Ascending aorta (tissue), 2 donors: ENCODE measurements at regions not wholly inside any gene's neighbourhood (a gene's known extent, or its start where the extent isn't known, plus 50 kb on each side); places are given as distances from the start of the nearest gene placed in this dataset.

Source experiments
- DNase-seq, 2 donors: peaks; one replicate each; pipeline ENCODE4 v3.0.0-alpha.2; 2019; ENCODE audit warnings: low spot score in 2 of 2
- H3K27ac ChIP-seq, 2 donors: fragments of 200-600 bp; sonication (generic); one replicate each; pipeline ENCODE4 v1.5.1; 2016 to 2017; ENCODE audit warnings: mild to moderate bottlenecking in 1 of 2
- H3K27me3 ChIP-seq: fragments of 200-600 bp; sonication (generic); one replicate; pipeline ENCODE4 v1.5.1; 2017
- H3K36me3 ChIP-seq, 2 donors: fragments of 200-600 bp; sonication (generic); one replicate each; pipeline ENCODE4 v1.5.1; 2016
- H3K4me1 ChIP-seq, 2 donors: fragments of 200-600 bp; sonication (generic); one replicate each; pipeline ENCODE4 v1.5.1; 2016 to 2017; ENCODE audit warnings: mild to moderate bottlenecking in 1 of 2
- H3K4me3 ChIP-seq, 2 donors: fragments of 200-600 bp; sonication (generic); one replicate each; pipeline ENCODE4 v1.5.1; 2016 to 2017; ENCODE audit warnings: mild to moderate bottlenecking in 1 of 2
- H3K9me3 ChIP-seq, 2 donors: fragments of 200-600 bp; sonication (generic); one replicate each; pipeline ENCODE4 v1.5.1; 2016
- CTCF ChIP-seq, 3 experiments: fragments of 200-600 bp in 2 of 3; fragments of 450-650 bp in 1 of 3; sonication (generic) in 2 of 3; IDR thresholded peaks; one replicate each; pipeline ENCODE4 v1.5.1; 2016 to 2019; ENCODE audit warnings: antibody characterized with exemption in 3 of 3, mild to moderate bottlenecking in 1 of 3, moderate library complexity in 1 of 3
- intact Hi-C: fragments of 100-400 bp; cut with DNase I; formaldehyde crosslinking; loops from one replicate; pipeline ENCODE4 v1.15.1; 2023

- Histone ChIP-seq H3K9me3 (peaks cover 0 to 5% of the 10 kb centered on the region in 2 donors), H3K27ac (no peak overlapping the region), H3K4me3 (no peak overlapping the region), H3K36me3 (no peaks in the 10 kb centered on the region), H3K27me3 (no peaks in the 10 kb centered on the region), H3K4me1 (no peaks in the 10 kb centered on the region)
- intact Hi-C loops: no loop called here
- no peak for DNase-seq
- TF ChIP-seq CTCF (IDR thresholded peaks at IDR 0.05): no peak
Measured at GRCh38 chr2:226450141-226450540, 349.5 kb downstream of the IRS1 start.

GRCh38 chr2:226447338-226448300 is 352.0 kb downstream of the IRS1 start:
- H3K4me1 ChIP-seq: no peaks in the 10 kb centered on the region
- H3K9me3 ChIP-seq: peaks cover 0 to 5% of the 10 kb centered on the region in 2 donors
- no peak for TF ChIP-seq CTCF (IDR thresholded peaks at IDR 0.05)
- no peaks in the 10 kb centered on the region for H3K36me3 ChIP-seq
- no peak for DNase-seq
- H3K4me3 ChIP-seq: no peak overlapping the region
- H3K27ac ChIP-seq: no peak overlapping the region
- no peaks in the 10 kb centered on the region for H3K27me3 ChIP-seq
- intact Hi-C loops: no loop called here

- H3K27ac ChIP-seq: no peak overlapping the region
- no peaks in the 10 kb centered on the region for H3K27me3 ChIP-seq
- H3K4me1 ChIP-seq: no peaks in the 10 kb centered on the region
- DNase-seq: no peak
- H3K4me3 ChIP-seq: no peak overlapping the region
- intact Hi-C loops: no loop called here
- no peaks in the 10 kb centered on the region for H3K9me3 ChIP-seq
- H3K36me3 ChIP-seq: no peaks in the 10 kb centered on the region
- TF ChIP-seq CTCF (IDR thresholded peaks at IDR 0.05): no peak
Measured at GRCh38 chr2:226446406-226447001, 353.1 kb downstream of the IRS1 start.

- Histone ChIP-seq H3K27me3 (no peaks in the 10 kb centered on the region), H3K4me3 (no peak overlapping the region), H3K27ac (no peak overlapping the region), H3K4me1 (peaks cover 0 to 5% of the 10 kb centered on the region in 2 donors), H3K36me3 (no peaks in the 10 kb centered on the region), H3K9me3 (no peaks in the 10 kb centered on the region)
- DNase-seq: no peak
- TF ChIP-seq CTCF (IDR thresholded peaks at IDR 0.05): no peak
- intact Hi-C loops: no loop called here
Measured at GRCh38 chr2:226445216-226445861, 354.3 kb downstream of the IRS1 start.

- no peak for TF ChIP-seq CTCF (IDR thresholded peaks at IDR 0.05)
- Histone ChIP-seq H3K4me1 (peaks cover 0 to 8% of the 10 kb centered on the region in 2 donors), H3K27ac (no peak overlapping the region), H3K4me3 (no peak overlapping the region), H3K9me3 (no peaks in the 10 kb centered on the region), H3K27me3 (no peaks in the 10 kb centered on the region), H3K36me3 (no peaks in the 10 kb centered on the region)
- DNase-seq: no peak
- intact Hi-C loops: loop anchor here (5.0 kb wide), 2 partner anchors 34 to 354 kb away; partner anchors contain the start of gene IRS1
Measured at GRCh38 chr2:226443112-226443511, 356.5 kb downstream of the IRS1 start.
